Nephron (organoid): ENCODE measurements at regions not wholly inside any gene's neighbourhood (a gene's known extent, or its start where the extent isn't known, plus 50 kb on each side); places are given as distances from the start of the nearest gene placed in this dataset.
A peak's percentile ranks its signal among the peaks of the same experiment; 100 is the strongest.

Experiments
- H3K27ac Mint-ChIP-seq, 3 experiments: 2 replicates each; pipeline ENCODE4 v1.8.0; 2020; ENCODE audit warnings: mixed read lengths in 3 of 3, mild to moderate bottlenecking in 2 of 3, moderate library complexity in 1 of 3
- H3K27me3 Mint-ChIP-seq: 2 replicates; pipeline ENCODE4 v1.8.0; 2021; ENCODE audit warnings: low read depth, mild to moderate bottlenecking, moderate library complexity, mixed read lengths
- H3K36me3 Mint-ChIP-seq: 2 replicates; pipeline ENCODE4 v1.8.0; 2020; ENCODE audit warnings: low read depth, mixed read lengths
- H3K4me1 Mint-ChIP-seq: 2 replicates; pipeline ENCODE4 v1.8.0; 2020; ENCODE audit warnings: mixed read lengths
- H3K4me3 Mint-ChIP-seq, 3 experiments: 2 replicates each; pipeline ENCODE4 v1.8.0; 2020; ENCODE audit warnings: mild to moderate bottlenecking in 3 of 3, mixed read lengths in 3 of 3, moderate library complexity in 2 of 3
- H3K9me3 Mint-ChIP-seq: 2 replicates; pipeline ENCODE4 v1.8.0; 2020; ENCODE audit warnings: mixed read lengths
- CTCF ChIP-seq, 3 experiments: fragments of 200-600 bp; sonication (generic); IDR thresholded peaks; one replicate each; pipeline ENCODE4 v1.5.0; 2021; ENCODE audit warnings: antibody characterized with exemption in 3 of 3; ENCODE audit not compliant: unreplicated experiment in 3 of 3

DNA sequence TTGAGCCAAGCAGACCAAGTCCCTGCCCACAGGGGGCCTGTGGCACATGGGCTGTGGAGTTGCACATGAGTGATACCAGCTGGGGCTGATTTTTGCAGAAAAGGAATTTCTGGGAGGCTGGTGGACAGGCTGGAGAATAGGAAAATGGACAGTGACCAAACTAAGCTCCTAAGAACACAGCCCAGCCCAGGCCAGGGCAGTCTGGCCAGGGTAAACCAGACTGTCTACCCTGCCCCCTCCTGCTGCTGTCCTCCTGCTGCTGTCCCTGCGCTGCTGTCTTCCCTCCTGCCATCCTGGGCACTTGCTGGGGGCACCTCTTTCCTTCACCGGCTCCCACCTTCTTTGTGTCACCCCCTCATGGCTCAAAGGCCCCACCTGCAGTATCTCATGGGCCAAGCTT, 219.2 kb downstream of the ZIC5 start:
- no peaks in the 10 kb centered on the region for H3K36me3 Mint-ChIP-seq
- H3K9me3 Mint-ChIP-seq = peaks cover 9% of the 10 kb centered on the region
- no peak for TF ChIP-seq CTCF (IDR thresholded peaks at IDR 0.05; ENCODE audit: unreplicated experiment in 3 of 3)
- no peak overlapping the region for H3K4me3 Mint-ChIP-seq
- peaks cover 7% of the 10 kb centered on the region for H3K4me1 Mint-ChIP-seq
- H3K27me3 Mint-ChIP-seq = peaks cover 3% of the 10 kb centered on the region
- no peak overlapping the region for H3K27ac Mint-ChIP-seq

DNA sequence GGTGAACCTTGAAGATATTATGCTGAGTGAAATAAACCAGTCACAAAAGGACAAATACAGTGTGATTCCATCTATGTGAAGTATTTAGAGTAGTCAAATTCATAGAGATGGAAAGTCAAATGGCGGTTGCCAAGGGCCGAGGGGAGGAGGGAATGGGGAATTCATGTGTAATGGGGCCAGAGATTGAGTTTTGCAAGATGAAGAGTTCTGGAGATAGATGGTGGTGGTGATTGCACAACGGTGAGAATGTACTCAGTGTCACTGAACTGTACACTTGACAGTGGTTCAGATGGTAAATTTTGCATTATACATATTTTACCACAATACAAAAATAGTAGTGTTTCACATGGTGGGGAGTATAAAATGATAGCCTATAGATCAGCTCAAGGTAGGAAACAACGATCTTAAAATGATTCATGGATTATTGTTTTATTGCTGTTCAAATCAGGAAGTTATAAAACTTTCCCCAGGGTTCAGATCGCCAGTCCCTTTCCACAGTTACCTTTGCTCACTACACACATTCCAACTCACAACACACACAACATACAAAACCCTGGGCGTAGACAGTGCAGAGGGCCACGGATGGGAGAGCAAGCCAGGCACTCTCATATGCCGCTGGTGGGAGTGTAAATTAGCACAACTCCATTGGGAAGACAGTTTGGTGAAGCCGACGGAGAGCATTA, 219.9 kb downstream of the ZIC5 start:
- H3K4me1 Mint-ChIP-seq = peaks cover 10% of the 10 kb centered on the region
- H3K27ac Mint-ChIP-seq = no peak overlapping the region
- TF ChIP-seq CTCF (IDR thresholded peaks at IDR 0.05; ENCODE audit: unreplicated experiment in 3 of 3) = no peak
- H3K27me3 Mint-ChIP-seq = peaks cover 8% of the 10 kb centered on the region
- no peak overlapping the region for H3K4me3 Mint-ChIP-seq
- no peaks in the 10 kb centered on the region for H3K36me3 Mint-ChIP-seq
- H3K9me3 Mint-ChIP-seq = peaks cover 9% of the 10 kb centered on the region

GRCh38 chr13:99750951-99751350, 220.6 kb downstream of the ZIC5 start:
- Mint-ChIP-seq H3K36me3 (no peaks in the 10 kb centered on the region), H3K27ac (no peak overlapping the region), H3K9me3 (peaks cover 9% of the 10 kb centered on the region), H3K4me3 (no peak overlapping the region), H3K27me3 (peaks cover 13% of the 10 kb centered on the region), H3K4me1 (peaks cover 15% of the 10 kb centered on the region)
- TF ChIP-seq CTCF (IDR thresholded peaks at IDR 0.05; ENCODE audit: unreplicated experiment in 3 of 3) = no peak

DNA sequence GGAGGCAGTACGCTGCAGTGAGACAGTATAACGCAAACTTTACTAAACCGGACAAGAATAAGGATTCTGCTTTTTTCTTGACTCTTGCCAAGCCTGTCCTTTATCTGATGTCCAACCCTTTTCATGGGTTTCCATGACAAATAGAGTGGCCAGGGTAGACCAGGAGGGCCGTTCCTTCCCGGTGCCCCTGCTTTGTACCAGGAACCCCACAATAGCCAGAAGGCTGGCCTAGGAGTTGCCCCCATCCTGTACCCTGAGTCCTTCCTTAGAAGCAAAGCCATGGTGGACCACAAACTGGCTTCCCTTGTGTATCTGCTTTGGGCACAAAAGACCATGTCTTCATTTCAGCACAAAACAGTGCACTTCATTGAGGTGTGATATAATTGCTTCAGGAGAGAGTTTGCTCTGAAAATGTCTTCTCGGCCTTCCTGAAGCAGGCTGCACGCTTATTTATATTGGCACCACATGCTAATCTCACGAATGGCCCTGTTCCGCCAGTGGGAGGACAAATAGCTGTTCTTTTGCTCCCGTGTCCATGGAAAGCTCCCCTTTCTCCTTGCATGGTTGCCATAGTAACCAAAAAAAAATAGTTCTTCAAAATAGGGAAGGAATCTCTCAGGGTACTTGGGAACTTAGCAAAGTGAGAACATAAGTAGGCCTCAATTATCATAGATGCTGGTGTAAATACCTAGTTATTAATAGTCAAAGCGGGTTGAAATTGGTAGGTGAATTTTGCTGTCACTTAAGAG, 222.1 kb downstream of the ZIC5 start:
- Mint-ChIP-seq H3K4me1 (peaks cover 15% of the 10 kb centered on the region), H3K27ac (peak overlapping the region in 1 of 3 experiments; percentile 0), H3K4me3 (no peak overlapping the region), H3K9me3 (peaks cover 9% of the 10 kb centered on the region), H3K27me3 (peaks cover 11% of the 10 kb centered on the region), H3K36me3 (no peaks in the 10 kb centered on the region)
- TF ChIP-seq CTCF (IDR thresholded peaks at IDR 0.05; ENCODE audit: unreplicated experiment in 3 of 3) = no peak

DNA sequence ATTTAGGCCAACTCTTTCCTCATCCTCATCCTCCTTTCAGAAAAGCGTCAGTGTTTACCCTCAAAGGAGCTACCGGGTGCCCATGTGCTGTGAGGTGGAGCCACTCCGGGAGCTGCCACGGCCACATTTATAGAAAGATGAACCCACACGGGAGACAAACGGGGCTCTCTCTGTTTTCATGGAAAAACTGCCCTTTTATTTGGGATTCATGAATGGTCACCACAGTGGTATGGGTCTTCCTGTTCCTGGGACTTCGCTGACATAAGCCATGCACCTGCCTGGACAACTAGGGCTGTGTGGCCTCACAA, 224.2 kb downstream of the ZIC5 start:
- H3K27ac Mint-ChIP-seq = peak overlapping the region in 1 of 3 experiments; percentile 13
- H3K36me3 Mint-ChIP-seq = no peaks in the 10 kb centered on the region
- H3K9me3 Mint-ChIP-seq = peaks cover 9% of the 10 kb centered on the region
- no peak for TF ChIP-seq CTCF (IDR thresholded peaks at IDR 0.05; ENCODE audit: unreplicated experiment in 3 of 3)
- H3K4me1 Mint-ChIP-seq = peaks cover 23% of the 10 kb centered on the region
- H3K4me3 Mint-ChIP-seq = peak overlapping the region in 2 of 3 experiments; percentile 15 to 69
- peaks cover 17% of the 10 kb centered on the region for H3K27me3 Mint-ChIP-seq
